AG04450 (cell line): ENCODE measurements at regions not wholly inside any gene's neighbourhood (a gene's known extent, or its start where the extent isn't known, plus 50 kb on each side); places are given as distances from the start of the nearest gene placed in this dataset.

Experiments used
- CTCF ChIA-PET: fragments of 300-600, 350-600 bp; formaldehyde crosslinking; extraction: SDS; loops from one replicate; lab custom pipeline; 2022; ENCODE audit warnings: antibody characterized with exemption, inconsistent platforms; lab: Charles Lee
- POLR2A ChIA-PET: fragments of 350-600 bp; formaldehyde crosslinking; extraction: SDS; loops from one replicate; lab custom pipeline; 2021; ENCODE audit warnings: antibody characterized with exemption, inconsistent platforms; lab: Yijun Ruan, JAX
- DNase-seq: peaks from one replicate; pipeline ENCODE4 v3.0.0-alpha.2; 2011; ENCODE audit warnings: low read depth, low spot score
- H3K27ac ChIP-seq: one replicate; pipeline ENCODE4 v1.5.1; 2012; ENCODE audit warnings: low read depth, low read length, control low read depth
- H3K27me3 ChIP-seq: one replicate; pipeline ENCODE4 v1.6.0; 2012; ENCODE audit warnings: low read length; ENCODE audit not compliant: control insufficient read depth, insufficient read depth
- H3K4me3 ChIP-seq: 2 replicates; pipeline ENCODE4 v1.5.1; 2011; ENCODE audit warnings: mild to moderate bottlenecking, low read depth, low read length, control low read depth
- H3K9me3 ChIP-seq: 2 replicates; pipeline ENCODE4 v1.5.1; 2012; ENCODE audit warnings: low read length; ENCODE audit not compliant: control insufficient read depth, insufficient read depth
- TF ChIP-seq, protein P1 (sequence below): IDR thresholded peaks from 2 replicates; pipeline ENCODE4 v1.5.1; 2011; ENCODE audit warnings: low read depth, low read length, control low read depth, inconsistent platforms

DNA sequence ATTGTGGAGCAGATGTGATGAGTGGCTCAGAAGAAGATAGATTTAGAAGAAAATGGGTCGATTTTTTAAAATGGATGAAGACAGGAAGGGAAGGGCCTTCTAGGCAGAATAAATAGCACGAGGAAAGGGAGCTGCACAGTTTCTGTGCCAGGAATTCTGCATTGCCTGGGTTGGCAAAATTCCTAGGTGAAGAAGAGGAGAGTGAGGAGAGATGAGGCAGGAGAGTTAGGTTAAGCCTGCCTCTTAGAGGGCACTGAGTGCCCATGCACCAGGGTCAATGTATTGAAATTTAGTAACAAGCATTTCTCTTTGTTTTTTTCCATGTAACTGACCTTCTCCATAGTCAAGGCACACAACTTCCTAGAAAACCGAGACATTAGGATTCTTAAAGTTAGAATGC is 159.5 kb downstream of the YTHDC2 start:
- H3K27me3 ChIP-seq = no peaks in the 10 kb centered on the region
- CTCF ChIA-PET = interaction anchor here (0.5 to 1.9 kb wide), 3 partner anchors 9 to 1253 kb away, joined by 4 to 6 read pairs (median 6); no protein-coding TSS in a partner anchor
- peaks cover 3% of the 10 kb centered on the region; the same call in 1 of the 2 replicates for H3K9me3 ChIP-seq
- no peak overlapping the region for H3K27ac ChIP-seq
- no peak for DNase-seq
- POLR2A ChIA-PET = no interaction called here
- no peak overlapping the region for H3K4me3 ChIP-seq
- TF ChIP-seq, protein P1, sequence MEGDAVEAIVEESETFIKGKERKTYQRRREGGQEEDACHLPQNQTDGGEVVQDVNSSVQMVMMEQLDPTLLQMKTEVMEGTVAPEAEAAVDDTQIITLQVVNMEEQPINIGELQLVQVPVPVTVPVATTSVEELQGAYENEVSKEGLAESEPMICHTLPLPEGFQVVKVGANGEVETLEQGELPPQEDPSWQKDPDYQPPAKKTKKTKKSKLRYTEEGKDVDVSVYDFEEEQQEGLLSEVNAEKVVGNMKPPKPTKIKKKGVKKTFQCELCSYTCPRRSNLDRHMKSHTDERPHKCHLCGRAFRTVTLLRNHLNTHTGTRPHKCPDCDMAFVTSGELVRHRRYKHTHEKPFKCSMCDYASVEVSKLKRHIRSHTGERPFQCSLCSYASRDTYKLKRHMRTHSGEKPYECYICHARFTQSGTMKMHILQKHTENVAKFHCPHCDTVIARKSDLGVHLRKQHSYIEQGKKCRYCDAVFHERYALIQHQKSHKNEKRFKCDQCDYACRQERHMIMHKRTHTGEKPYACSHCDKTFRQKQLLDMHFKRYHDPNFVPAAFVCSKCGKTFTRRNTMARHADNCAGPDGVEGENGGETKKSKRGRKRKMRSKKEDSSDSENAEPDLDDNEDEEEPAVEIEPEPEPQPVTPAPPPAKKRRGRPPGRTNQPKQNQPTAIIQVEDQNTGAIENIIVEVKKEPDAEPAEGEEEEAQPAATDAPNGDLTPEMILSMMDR = no peak

DNA sequence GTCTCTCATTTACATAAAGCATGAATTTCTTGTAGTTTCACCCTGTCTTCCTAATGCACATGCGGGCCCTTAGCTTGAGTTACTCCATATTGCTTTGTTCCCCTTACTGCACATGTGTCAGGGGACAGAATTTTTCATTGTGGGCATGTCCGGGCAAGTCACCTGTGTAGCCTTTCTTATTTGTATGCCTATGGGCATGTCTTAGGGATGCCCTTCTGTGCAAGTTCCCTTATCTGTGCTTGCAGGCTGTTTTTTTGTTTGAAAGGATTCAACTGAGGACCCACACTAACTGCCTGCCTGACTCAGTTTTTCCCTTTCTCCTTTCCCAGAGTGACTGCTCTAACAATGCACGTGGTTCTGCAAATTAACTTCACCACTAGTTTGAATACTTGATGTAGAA is 161.7 kb downstream of the YTHDC2 start:
- CTCF ChIA-PET = interaction anchor here (0.9 to 7.8 kb wide), 4 partner anchors 11 to 774 kb away, joined by 3 to 71 read pairs (median 5); no protein-coding TSS in a partner anchor
- Histone ChIP-seq H3K4me3 (no peak overlapping the region), H3K27ac (no peak overlapping the region), H3K9me3 (peaks cover 3% of the 10 kb centered on the region; the same call in 1 of the 2 replicates), H3K27me3 (no peaks in the 10 kb centered on the region)
- TF ChIP-seq, protein P1 = no peak
- DNase-seq = no peak
- POLR2A ChIA-PET = no interaction called here

DNA sequence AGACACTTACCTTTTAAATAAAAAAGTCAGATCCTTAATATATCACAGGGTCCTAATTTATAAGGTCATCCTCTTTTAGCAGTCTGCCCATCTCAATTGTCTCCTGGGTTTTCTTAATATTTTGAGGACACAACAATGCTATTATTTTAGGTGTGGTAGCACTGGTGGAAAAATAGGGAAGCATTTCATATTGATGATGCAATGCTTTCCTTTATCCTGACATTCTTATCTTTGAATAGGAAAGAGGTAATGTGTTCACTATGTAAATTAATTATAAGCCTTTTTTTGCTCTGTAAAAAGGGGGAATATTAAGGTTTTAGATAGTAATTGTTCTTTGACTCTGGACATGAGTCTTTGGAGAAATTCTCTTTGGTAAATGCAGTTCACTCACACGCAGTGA is 164.7 kb downstream of the YTHDC2 start:
- Histone ChIP-seq H3K27me3 (no peaks in the 10 kb centered on the region), H3K4me3 (no peak overlapping the region), H3K9me3 (peaks cover 3% of the 10 kb centered on the region; the same call in 1 of the 2 replicates), H3K27ac (no peak overlapping the region)
- POLR2A ChIA-PET = no interaction called here
- no peak for DNase-seq
- CTCF ChIA-PET = interaction anchor here (0.7 to 7.8 kb wide), 9 partner anchors 9 to 774 kb away, joined by 3 to 71 read pairs (median 5); no protein-coding TSS in a partner anchor
- TF ChIP-seq, protein P1 = no peak

DNA sequence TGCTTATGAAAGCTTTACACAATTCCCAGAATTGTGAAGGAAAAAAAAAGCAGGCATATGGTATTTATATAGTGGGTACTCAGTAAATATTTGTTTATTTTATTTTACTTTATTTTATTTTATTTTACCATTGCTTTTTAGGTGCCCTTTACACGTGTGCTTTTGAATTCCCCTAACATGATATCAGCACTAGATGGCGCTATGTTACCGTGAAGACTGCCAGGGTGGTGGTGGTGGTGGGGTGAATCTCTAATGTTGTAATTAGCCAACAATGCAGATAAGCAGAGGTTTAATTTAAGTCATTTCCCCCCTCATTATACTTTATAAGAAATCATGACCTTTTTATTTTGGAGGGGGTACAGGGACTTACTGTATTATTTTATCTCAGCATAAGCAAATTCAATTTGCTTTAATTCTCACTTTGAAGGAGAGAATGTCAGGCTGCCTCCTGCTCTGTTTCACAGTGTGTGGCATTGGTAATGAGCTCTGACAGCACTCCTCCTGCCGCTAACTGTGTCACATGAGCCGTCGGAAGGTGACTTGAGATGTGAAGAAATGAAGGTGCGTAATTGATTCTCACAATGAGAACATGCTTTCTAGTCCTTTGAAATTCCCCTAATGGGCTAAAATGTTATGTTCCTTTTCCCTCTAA is 165.6 kb downstream of the YTHDC2 start:
- Histone ChIP-seq H3K27ac (no peak overlapping the region), H3K9me3 (no peaks in the 10 kb centered on the region), H3K27me3 (no peaks in the 10 kb centered on the region), H3K4me3 (no peak overlapping the region)
- POLR2A ChIA-PET = no interaction called here
- CTCF ChIA-PET = interaction anchor here (0.6 to 7.8 kb wide), 19 partner anchors 8 to 1569 kb away, joined by 3 to 71 read pairs (median 4); no protein-coding TSS in a partner anchor
- DNase-seq = no peak
- TF ChIP-seq, protein P1 = peak; percentile 73

DNA sequence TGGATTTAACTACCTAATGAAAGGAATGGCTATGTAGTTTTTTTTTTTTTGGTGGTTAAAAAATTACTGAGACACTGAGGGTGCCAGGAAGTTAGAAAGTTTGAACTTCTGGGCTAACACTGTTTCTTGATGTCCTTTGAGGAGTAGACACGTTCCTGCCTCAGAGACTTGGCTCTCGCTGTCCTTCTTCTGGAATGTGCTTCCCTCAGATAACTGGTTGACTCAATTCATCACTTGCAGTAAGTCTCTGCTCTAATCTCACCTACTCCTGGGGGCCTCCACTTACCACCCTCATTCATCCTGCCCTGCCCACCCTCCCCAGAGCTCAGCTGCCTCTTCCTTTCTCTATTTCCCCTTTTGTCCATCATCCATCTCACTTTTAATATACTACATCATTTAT is 167.0 kb downstream of the YTHDC2 start:
- no peak overlapping the region for H3K4me3 ChIP-seq
- POLR2A ChIA-PET = no interaction called here
- no peak for DNase-seq
- TF ChIP-seq, protein P1 = no peak
- no peaks in the 10 kb centered on the region for H3K27me3 ChIP-seq
- no peaks in the 10 kb centered on the region for H3K9me3 ChIP-seq
- CTCF ChIA-PET = interaction anchor here (1.2 to 7.8 kb wide), 8 partner anchors 11 to 1567 kb away, joined by 3 to 71 read pairs (median 7); no protein-coding TSS in a partner anchor
- H3K27ac ChIP-seq = no peak overlapping the region
